ENCODE measurements at regions not wholly inside any gene's neighbourhood (a gene's known extent, or its start where the extent isn't known, plus 50 kb on each side); places are given as distances from the start of the nearest gene placed in this dataset.

GRCh38 chr19:31974941-31975340 lies 370.5 kb upstream of the ZNF507 start (continued):
- no peak for TF ChIP-seq THAP8 (CRISPR knock-in tag; IDR thresholded peaks at IDR 0.05; ENCODE audit: borderline replicate concordance)

GRCh38 chr19:31975461-31975860 lies 369.9 kb upstream of the ZNF507 start:
- intact Hi-C loops (cut with micrococcal nuclease; ENCODE audit: unreplicated experiment), result no loop called here
- Histone ChIP-seq H3K4me1 (ENCODE audit: insufficient read depth, low read length) (no peaks in the 10 kb centered on the region), H3K4me3 (replicated peaks in 1 of 3; ENCODE audit: insufficient read depth in 1 of 3, low read depth in 2 of 3, low read length in 3 of 3) (no peak overlapping the region), H3K9ac (ENCODE audit: insufficient read depth, low read depth, low read length) (no peak overlapping the region), H4K20me1 (ENCODE audit: insufficient read depth, low read length) (no peaks in the 10 kb centered on the region), H3K4me2 (ENCODE audit: low read depth, low read length) (no peak overlapping the region), H3K36me3 (replicated peaks in 1 of 2; ENCODE audit: control insufficient read depth in 1 of 2, insufficient read depth in 2 of 2, low read length in 2 of 2) (no peaks in the 10 kb centered on the region), H2AFZ (ENCODE audit: low read length) (no peak overlapping the region), H3K27me3 (ENCODE audit: control insufficient read depth in 1 of 2, insufficient read depth in 2 of 2, low read length in 2 of 2) (no peaks in the 10 kb centered on the region; a peak in 2 of 5 replicates), H3K79me2 (ENCODE audit: insufficient read depth, low read length) (no peaks in the 10 kb centered on the region), H3K27ac (ENCODE audit: extremely low read length, insufficient read depth, low read length) (no peak overlapping the region), H3K9me3 (ENCODE audit: low read length) (peaks cover 93% of the 10 kb centered on the region)
- in situ Hi-C loops (cut with HindIII; ENCODE audit: extremely low pct_ligation_motif_present, low pct_unique_long_range_greater_than_20kb), result no loop called here
- no peak for DNase-seq (ENCODE audit: low spot score)
- no peak for ATAC-seq
- no peak for FAIRE-seq
- 47% methylated on average over 4 of the region's 4 CpGs for WGBS (ENCODE audit: low lambda C conversion rate)
- TF ChIP-seq SAP130 (CRISPR knock-in tag; IDR thresholded peaks at IDR 0.05; ENCODE audit: low read depth), result no peak
- no peak for TF ChIP-seq ZNF296 (CRISPR knock-in tag; conservative IDR thresholded peaks at IDR 0.05)
- no peak for TF ChIP-seq SIX1 (CRISPR knock-in tag; IDR thresholded peaks at IDR 0.05; ENCODE audit: borderline replicate concordance)
- no peak for TF ChIP-seq CEBPG (CRISPR knock-in tag; IDR thresholded peaks at IDR 0.05)
- no peak for TF ChIP-seq ZNF589 (CRISPR knock-in tag; conservative IDR thresholded peaks at IDR 0.05)
- no peak for TF ChIP-seq ZNF232 (CRISPR knock-in tag; IDR thresholded peaks at IDR 0.05; ENCODE audit: borderline replicate concordance)
- TF ChIP-seq PITX1 (CRISPR knock-in tag; IDR thresholded peaks at IDR 0.05), result no peak
- TF ChIP-seq MAZ (IDR thresholded peaks at IDR 0.05; ENCODE audit: borderline replicate concordance, low read depth, low read length), result no peak
- TF ChIP-seq MAZ (CRISPR knock-in tag; IDR thresholded peaks at IDR 0.05; ENCODE audit: low read depth), result no peak
- TF ChIP-seq, protein P1, sequence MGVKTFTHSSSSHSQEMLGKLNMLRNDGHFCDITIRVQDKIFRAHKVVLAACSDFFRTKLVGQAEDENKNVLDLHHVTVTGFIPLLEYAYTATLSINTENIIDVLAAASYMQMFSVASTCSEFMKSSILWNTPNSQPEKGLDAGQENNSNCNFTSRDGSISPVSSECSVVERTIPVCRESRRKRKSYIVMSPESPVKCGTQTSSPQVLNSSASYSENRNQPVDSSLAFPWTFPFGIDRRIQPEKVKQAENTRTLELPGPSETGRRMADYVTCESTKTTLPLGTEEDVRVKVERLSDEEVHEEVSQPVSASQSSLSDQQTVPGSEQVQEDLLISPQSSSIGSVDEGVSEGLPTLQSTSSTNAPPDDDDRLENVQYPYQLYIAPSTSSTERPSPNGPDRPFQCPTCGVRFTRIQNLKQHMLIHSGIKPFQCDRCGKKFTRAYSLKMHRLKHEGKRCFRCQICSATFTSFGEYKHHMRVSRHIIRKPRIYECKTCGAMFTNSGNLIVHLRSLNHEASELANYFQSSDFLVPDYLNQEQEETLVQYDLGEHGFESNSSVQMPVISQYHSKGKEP (CRISPR knock-in tag; IDR thresholded peaks at IDR 0.05), result no peak
- TF ChIP-seq ZNF749 (CRISPR knock-in tag; IDR thresholded peaks at IDR 0.05; ENCODE audit: borderline replicate concordance), result no peak
- no peak for TF ChIP-seq FOXA1 (IDR thresholded peaks at IDR 0.05)
- TF ChIP-seq FOXA1 (CRISPR knock-in tag; IDR thresholded peaks at IDR 0.05), result no peak
- no peak for TF ChIP-seq ZNF230 (CRISPR knock-in tag; IDR thresholded peaks at IDR 0.05)
- TF ChIP-seq ZNF234 (CRISPR knock-in tag; conservative IDR thresholded peaks at IDR 0.05), result no peak
- TF ChIP-seq, protein P2, sequence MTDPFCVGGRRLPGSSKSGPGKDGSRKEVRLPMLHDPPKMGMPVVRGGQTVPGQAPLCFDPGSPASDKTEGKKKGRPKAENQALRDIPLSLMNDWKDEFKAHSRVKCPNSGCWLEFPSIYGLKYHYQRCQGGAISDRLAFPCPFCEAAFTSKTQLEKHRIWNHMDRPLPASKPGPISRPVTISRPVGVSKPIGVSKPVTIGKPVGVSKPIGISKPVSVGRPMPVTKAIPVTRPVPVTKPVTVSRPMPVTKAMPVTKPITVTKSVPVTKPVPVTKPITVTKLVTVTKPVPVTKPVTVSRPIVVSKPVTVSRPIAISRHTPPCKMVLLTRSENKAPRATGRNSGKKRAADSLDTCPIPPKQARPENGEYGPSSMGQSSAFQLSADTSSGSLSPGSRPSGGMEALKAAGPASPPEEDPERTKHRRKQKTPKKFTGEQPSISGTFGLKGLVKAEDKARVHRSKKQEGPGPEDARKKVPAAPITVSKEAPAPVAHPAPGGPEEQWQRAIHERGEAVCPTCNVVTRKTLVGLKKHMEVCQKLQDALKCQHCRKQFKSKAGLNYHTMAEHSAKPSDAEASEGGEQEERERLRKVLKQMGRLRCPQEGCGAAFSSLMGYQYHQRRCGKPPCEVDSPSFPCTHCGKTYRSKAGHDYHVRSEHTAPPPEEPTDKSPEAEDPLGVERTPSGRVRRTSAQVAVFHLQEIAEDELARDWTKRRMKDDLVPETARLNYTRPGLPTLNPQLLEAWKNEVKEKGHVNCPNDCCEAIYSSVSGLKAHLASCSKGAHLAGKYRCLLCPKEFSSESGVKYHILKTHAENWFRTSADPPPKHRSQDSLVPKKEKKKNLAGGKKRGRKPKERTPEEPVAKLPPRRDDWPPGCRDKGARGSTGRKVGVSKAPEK (CRISPR knock-in tag; IDR thresholded peaks at IDR 0.05; ENCODE audit: borderline replicate concordance), result no peak
- POLR2A ChIA-PET, result no interaction called here
- CTCF ChIA-PET (ENCODE audit: low intra/inter-chr PET ratio, low total read pairs), result no interaction called here
- no TSS peak for BruUV-seq (replicated peaks)

Data from HepG2 (cell line).